NOMO-1 treated with DMSO at 0.1 percent for 48 hours (cell line): ENCODE measurements at regions not wholly inside any gene's neighbourhood (a gene's known extent, or its start where the extent isn't known, plus 50 kb on each side); places are given as distances from the start of the nearest gene placed in this dataset.

Source experiments
- DNase-seq: peaks from one replicate; lab custom pipeline; 2025; ENCODE audit not compliant: unreplicated experiment; lab: John Stamatoyannopoulos, UW

- no peak for DNase-seq
Observed at GRCh38 chr2:16840496-16841172, 175.0 kb upstream of the CYRIA start.

DNA sequence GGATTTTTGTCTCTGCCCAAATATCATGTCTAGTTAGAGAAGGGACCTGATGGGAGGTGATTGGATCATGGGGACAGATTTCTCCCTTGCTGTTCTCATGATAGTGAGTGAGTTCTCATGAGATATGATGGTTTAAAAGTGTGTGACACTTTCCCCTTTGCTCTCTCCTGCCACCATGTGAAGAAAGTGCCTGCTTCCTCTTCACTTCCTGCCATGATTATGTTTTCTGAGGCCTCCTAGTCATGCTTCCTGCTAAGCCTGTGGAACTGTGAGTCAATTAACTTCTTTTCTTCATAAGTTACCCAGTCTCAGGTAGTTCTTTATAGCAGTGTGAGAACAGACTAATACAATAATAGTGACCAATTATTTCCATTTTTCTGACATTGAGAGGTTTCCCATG, 167.3 kb upstream of the CYRIA start:
- DNase-seq, result peak; percentile 42

DNA sequence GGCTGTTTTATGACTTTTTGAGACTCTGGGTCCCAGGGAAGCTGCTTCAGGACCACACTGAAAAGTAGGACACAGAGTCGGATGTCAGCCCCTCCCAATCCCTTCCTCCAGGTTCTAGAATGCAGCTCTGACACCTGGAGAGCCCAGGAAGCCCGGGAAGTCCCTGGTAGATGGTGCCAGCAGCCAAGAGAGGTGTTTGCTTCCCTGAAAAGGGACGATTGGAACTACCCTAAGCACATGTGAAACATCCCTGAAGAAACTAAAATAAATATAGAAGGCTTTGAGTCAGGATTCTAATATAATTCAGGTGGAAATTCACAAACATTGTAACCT, 163.2 kb upstream of the CYRIA start:
- DNase-seq, result no peak

GRCh38 chr2:16828044-16828827, 162.6 kb upstream of the CYRIA start:
- DNase-seq, result no peak

DNA sequence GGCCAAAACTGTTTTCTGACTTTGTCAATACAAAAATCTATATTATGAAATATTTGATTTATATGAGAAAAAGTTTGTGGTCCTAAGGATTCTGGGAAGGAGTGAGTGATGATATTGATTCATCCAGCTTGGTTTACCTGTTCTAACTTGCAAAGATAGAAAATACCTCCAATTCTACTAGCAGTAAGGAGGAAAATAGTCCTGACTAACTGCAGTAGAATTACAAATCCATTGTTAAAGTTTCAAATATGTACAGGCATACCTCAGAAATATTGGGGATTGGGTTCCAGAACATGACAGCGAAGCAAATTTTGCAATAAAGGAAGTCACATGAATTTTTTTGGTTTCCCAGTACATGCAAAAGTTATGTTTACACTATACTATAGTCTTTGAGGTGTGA, 158.8 kb upstream of the CYRIA start:
- DNase-seq, result no peak

GRCh38 chr2:16821692-16822091, 156.1 kb upstream of the CYRIA start:
- no peak for DNase-seq

GRCh38 chr2:16818203-16818556, 152.5 kb upstream of the CYRIA start:
- DNase-seq, result no peak

- DNase-seq, result no peak
Observed at GRCh38 chr2:16817305-16818202, 151.9 kb upstream of the CYRIA start.

DNA sequence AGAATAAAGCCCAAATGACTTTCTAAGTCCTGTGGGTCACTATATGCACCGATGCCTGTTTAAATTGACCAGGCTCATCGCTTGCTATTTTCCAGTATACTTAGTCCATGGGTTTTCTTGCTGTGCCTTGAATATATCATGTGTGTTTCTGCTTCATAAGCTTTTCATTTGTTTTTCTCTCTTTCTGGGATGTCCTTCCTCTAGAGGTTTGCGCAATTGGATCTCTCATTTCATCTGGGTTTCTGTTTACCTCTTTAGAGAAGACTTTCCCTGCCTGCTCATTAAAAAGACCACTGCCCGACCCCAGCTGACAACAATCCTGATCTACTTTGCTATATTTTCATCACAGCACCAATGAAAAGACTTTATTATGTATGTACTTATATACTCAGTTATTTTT, 150.9 kb upstream of the CYRIA start:
- no peak for DNase-seq

GRCh38 chr2:16816016-16816415, 150.4 kb upstream of the CYRIA start:
- DNase-seq, result no peak

- DNase-seq, result no peak
Observed at GRCh38 chr2:16813593-16813992, 148.0 kb upstream of the CYRIA start.

DNA sequence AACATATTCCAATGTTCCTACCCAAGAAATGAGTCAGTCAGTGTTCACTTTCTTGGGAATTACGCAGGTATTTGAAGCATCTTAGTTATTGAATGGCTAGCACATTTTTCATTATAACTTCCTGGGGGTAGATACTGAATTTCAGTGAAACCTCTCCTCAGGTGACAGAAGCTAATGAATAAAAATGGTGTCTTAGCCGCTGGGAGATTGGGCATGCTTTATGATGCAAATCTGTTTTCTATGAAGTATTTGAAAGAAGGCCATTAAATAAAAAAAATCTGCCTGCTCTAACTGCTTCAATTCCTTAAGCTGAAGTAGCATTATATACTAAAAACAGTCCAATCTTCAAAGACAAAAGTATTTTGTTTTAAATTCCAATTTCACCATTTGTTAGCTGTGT, 132.8 kb upstream of the CYRIA start:
- DNase-seq, result no peak

DNA sequence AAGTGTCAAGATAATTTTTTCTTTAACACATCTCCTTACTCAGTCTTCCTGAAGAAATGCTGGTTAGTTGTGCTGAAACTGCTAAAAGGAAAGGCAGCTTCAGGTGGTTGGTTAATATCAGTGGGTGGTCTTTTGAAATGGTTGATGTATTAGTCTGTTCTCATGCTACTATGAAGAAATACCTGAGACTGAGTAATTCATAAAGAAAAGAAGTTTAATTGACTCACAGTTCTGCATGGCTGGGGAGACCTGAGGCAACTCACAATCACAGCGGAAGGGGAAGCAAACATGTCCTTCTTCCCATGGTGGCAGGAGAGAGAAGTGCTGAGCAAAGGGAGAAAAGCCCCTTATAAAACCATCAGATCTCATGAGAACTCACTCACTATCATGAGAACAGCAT, 125.9 kb upstream of the CYRIA start:
- DNase-seq, result no peak

DNA sequence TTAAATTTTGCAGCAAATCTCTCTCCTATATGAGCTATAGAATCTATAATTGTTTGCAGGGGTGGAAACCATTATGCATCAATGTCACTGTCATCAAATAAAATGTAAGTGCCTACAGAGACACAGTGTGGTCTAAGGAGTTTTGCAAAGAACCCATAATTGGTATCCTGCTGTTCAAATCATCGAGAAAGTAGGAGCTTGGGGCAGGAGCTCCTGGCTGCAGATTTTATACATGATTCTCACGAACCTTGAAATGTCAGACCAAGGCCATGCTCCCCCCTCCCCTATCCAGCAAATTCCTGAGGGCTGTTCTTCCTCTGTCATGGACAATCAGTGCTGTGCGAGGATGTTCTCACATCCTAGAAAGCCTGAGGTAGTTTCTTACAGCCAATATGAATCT, 119.5 kb upstream of the CYRIA start:
- DNase-seq, result no peak

GRCh38 chr2:16784652-16785051, 119.0 kb upstream of the CYRIA start:
- no peak for DNase-seq

DNA sequence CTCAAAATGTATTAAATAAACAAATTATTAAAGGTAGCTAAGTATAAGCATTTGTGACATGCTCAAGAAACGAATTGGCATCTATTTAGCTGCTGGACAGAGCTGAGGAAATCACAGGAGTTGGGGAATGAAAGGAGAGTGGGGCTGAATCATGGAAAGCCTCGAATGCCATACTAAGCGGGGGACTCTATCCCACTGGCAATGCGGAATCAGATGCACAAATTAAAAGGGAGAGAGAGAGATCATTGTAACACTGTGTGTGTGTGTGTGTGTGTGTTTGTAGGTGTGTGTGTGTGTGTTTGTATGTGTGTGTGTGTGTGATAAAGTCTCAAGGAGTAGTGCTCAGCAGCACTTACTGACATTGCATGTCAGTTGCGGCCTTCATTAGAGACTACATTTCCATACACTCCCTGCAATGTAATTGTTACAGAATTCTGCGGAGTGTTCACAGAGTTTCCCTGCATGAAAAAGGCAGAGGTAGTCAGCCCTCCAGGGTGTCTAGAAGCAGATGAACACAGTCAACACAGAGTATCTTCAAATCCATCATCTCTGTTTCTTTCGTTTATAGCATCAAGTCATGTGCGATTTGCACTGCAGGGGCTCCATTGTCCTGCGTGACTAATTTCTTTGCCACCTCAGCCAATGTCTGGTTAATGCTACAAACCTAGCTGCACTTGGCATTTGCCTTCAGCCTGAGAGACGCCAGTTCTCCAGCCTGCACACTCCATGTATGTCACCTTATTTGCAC, 111.7 kb upstream of the CYRIA start:
- DNase-seq, result peak; percentile 5

GRCh38 chr2:16775899-16776231, 110.2 kb upstream of the CYRIA start:
- DNase-seq, result no peak

DNA sequence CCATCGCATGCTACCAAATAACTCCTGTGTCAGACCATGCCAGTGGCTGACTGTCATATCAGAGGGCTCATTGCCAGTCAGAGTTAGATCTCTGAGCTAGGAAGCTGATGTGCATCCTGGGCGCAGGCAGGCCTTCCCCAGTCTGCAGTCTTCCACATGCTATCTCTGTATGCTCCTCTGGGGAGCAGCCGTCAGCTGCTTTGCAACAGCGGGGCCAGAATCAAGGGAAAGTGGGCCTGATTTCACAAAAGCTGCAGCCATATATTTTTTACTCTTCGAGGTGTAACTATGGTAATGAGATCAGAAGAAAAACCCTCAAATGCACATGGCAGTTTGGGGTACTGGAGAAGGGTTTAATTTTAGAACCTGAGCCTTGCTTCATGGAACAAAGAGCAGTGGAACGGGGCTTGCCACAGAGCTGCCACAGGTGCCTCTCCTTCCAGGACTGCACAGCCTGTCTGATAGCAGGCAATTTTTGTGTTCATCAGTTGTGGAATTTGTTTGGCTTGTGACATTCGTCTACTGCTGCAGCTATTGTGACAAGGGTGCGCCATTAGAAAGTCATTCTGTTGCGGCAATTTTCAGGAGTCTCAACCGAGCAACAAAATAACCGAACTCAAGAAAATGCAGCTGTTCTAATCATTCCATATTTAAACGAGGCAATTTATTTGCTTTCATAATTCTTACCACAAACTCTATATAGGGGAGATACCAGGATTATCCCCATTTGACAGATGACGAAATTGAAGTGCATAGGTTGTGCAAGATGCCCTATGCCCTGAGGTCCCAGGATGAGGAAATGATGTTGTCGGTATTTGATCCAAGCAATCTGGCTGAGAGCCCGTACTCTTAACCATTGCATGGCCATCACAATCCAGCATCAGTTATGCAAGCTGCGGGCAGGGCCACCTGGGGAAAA, 109.6 kb upstream of the CYRIA start:
- peak; percentile 62 for DNase-seq

DNA sequence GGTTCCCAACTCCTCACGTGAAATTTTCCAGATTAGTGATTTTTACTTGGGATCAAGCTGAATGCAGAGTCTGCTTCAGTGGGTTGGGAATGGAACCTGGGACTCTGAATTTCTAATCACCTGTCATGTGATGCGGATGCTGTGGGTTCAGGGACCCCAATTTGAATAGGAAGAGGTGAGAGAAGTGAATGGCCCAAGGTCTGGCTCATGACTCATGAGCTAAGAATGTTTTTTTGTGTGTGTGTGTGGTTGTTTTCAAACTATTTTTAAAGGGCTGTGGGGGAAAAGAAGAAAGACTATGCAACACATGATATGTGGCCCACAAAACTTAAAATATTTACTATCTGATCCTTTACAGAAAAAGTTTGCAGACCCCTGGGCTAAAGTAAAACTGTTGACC, 108.5 kb upstream of the CYRIA start:
- no peak for DNase-seq

DNA sequence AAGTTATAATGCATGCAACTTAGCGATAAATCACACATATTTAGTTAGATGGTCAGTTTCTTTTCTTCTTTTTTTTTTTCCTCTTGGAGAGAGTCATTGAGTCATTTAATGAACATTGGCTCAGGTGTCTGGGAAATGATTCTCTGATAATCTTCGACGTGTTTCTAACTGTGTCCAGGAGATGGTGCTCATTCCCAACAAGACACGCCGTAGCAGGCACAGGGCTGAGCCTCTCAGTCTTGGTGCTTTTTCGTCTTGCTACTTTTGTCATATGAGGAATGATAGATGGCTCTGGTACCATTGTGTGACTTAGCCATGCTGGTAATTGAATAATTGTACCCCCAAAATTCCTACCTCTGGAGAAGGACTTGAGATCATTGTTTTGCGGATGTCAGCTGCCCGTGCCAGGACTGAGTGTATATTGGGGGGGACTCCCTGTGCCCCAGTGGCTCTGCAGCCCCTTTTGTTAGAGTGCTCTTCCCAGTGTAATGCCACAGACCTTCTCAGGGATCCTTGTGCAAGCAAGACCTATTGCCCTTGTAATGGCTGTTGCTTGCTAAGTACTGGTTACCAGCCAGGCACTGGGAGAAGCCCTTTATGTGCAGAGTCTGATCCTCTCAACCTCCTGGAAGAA, 107.6 kb upstream of the CYRIA start:
- peak; percentile 53 for DNase-seq
